OCI-LY3 (cell line): ENCODE measurements at regions not wholly inside any gene's neighbourhood (a gene's known extent, or its start where the extent isn't known, plus 50 kb on each side); places are given as distances from the start of the nearest gene placed in this dataset.
"Not testable (repeated sequence)": the region's sequence is repeated elsewhere in the genome, so short reads cannot be mapped to it uniquely, and the experiment has no call there.

Source experiments
- CTCF ChIP-seq: fragments of 200-600, 300-600 bp; sonication (generic); IDR thresholded peaks from 2 replicates; pipeline ENCODE4 v1.5.1; 2014; ENCODE audit warnings: antibody characterized with exemption, low read length, low read depth
- EZH2phosphoT487 ChIP-seq: fragments of 200-600 bp; shearing (Covaris generic); IDR thresholded peaks from 2 replicates; pipeline ENCODE4 v1.6.1; 2018; ENCODE audit warnings: antibody characterized with exemption, mixed run types, low read depth

DNA sequence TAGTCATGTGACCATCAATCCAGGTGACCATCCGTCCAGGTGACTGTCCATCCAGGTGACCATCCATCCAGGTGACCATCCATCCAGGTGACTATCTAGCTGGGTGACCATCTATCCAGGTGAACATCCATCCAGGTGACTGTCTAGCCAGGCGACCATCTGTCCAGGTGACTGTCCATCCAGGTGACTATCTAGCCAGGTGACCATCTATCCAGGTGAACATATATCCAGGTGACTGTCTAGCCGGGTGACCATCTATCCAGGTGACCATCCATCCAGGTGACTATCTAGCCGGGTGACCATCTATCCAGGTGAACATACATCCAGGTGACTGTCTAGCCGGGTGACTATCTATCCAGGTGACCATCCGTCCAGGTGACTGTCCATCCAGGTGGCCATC is 306.2 kb downstream of the NDUFA10 start:
- not testable (repeated sequence) for TF ChIP-seq CTCF, EZH2phosphoT487
